ENCODE measurements at regions not wholly inside any gene's neighbourhood (a gene's known extent, or its start where the extent isn't known, plus 50 kb on each side); places are given as distances from the start of the nearest gene placed in this dataset.

DNA sequence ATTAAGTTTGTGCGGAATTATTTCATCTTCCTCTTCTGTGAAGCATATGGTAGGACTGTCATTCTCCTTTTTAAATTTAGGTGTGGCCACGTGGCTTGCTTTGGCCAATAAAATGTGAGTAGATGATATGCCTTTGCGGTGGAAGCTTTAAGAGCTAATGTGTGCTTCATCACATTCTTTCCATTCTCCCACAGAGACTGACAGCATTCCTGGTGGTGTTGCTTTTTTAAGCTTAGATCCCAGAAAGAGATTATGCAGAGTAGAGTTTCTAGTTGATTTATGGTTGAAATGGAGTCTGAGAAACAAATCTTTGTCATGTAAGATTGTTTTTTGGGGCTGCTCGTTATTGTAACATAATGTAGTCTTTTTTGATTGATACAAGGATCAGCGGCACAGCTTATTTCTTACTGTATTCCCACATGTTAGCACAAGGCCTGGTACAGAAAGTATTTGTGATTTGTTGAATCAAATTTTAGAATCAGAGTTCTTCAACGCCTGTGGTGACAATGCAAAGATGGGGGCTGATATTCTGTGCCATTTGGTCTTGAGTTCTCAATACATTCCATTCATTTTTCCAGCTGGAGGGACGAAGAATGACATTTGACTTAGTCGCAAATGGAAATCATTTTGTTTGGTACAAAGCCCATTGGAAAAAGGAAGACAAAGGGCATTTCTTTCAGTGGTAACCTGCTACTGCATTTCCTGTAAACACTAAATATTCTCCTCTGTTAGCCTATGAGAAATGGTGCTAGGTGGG, 209.9 kb upstream of the VLDLR start:
- FAIRE-seq (no peak), DNase-seq (ENCODE audit: insufficient read length) (no peak)
- TF ChIP-seq POLR2A (IDR thresholded peaks at IDR 0.05; ENCODE audit: low read depth, low read length) (no peak), POLR2AphosphoS5 (IDR thresholded peaks at IDR 0.05; ENCODE audit: low read depth, low read length) (no peak), TAF1 (IDR thresholded peaks at IDR 0.05; ENCODE audit: borderline replicate concordance, low read depth, low read length) (no peak)

DNA sequence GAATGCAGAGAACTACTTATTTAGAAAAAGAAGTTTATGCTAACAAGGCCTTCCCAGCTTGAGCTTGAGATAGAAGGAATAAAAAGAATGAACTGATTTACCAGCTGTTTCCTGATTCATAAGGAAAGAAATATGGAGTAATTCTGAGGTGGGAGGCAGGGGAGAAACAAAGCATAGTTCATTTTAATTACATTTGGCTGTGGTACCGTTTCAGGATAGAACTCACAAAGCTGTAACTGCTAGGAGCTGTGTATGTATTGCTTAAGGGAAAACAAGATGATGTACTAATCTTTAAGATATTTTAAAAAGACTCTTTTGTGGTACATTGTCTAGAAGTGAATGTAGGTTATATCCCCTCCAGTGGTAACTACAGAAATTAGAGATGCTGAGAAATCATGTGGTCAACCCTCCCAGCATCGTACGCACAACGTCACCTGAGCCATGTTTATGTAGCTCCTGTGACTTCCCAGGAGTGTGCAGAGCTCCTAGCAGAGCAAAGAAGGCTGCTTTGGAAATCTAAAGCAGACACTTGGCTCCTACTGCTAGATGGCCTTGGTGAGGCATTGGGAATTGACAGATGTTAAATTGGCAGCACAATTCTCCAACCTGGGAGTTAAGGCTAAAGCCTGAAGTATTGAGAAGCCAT, 208.3 kb upstream of the VLDLR start:
- FAIRE-seq (no peak), DNase-seq (ENCODE audit: insufficient read length) (no peak)
- no peak for TF ChIP-seq POLR2AphosphoS5 (IDR thresholded peaks at IDR 0.05; ENCODE audit: low read depth, low read length)
- no peak for TF ChIP-seq POLR2A (IDR thresholded peaks at IDR 0.05; ENCODE audit: low read depth, low read length)
- no peak for TF ChIP-seq TAF1 (IDR thresholded peaks at IDR 0.05; ENCODE audit: borderline replicate concordance, low read depth, low read length)

DNA sequence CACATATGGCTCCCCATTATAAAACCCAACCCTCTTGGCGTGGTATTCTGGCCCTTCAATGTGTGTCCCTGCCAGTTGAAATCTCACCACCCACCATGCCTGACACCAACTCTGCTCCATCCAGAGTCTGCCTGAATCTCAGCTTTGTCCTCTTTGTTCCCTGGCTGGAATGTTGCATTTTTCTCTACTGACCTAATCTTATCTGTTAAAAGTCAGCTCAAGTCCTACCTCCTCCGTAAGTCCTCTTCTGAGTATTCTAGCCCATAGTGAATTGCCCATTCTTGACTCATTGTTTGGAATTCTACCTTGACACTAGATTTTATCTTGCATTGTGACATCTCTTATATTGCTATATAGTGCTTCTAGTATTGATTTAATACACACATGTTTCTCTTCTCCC, 207.1 kb upstream of the VLDLR start:
- DNase-seq (ENCODE audit: insufficient read length) (no peak), FAIRE-seq (no peak)
- TF ChIP-seq TAF1 (IDR thresholded peaks at IDR 0.05; ENCODE audit: borderline replicate concordance, low read depth, low read length), result no peak
- TF ChIP-seq POLR2A (IDR thresholded peaks at IDR 0.05; ENCODE audit: low read depth, low read length), result no peak
- no peak for TF ChIP-seq POLR2AphosphoS5 (IDR thresholded peaks at IDR 0.05; ENCODE audit: low read depth, low read length)

DNA sequence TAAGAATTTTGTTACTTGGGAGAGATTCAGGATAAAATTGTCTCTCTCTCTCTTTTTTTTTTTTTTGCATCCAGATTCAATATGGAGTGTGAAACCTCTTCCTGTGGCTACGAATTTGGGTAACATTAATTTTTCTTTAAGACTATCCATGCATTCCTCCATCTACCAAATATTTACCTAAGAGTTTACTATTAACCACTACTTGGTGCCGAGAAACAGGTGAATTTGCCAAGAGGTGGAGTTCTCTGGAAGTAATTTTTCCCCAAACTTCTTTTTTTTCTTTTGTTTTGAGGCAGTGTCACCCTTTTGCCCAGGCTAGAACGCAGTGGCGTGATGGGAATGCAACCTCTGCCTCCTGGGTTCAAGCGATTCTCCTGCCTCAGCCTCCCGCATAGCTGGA, 206.3 kb upstream of the VLDLR start:
- TF ChIP-seq TAF1 (IDR thresholded peaks at IDR 0.05; ENCODE audit: borderline replicate concordance, low read depth, low read length) (no peak), POLR2A (IDR thresholded peaks at IDR 0.05; ENCODE audit: low read depth, low read length) (no peak), POLR2AphosphoS5 (IDR thresholded peaks at IDR 0.05; ENCODE audit: low read depth, low read length) (no peak)
- no peak for FAIRE-seq
- DNase-seq (ENCODE audit: insufficient read length), result no peak

DNA sequence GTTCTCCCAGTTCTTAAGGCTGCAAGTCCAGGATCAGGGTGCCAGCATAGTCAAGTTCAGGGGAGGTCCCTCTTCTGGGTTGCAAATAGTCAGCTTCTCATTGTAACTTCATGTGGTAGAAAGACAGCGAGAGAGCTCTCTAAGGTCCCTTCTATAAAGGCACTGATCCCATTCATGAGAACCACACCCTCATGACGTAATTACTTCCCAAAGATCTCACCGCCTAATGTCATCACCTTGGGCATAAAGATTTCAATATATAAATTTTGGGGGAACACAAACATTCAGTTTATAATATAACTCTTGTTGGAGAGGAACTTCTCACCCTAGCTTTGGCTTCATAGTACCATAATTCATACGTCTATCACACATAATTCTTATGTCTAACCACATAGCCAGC, 203.9 kb upstream of the VLDLR start:
- DNase-seq (ENCODE audit: insufficient read length) (no peak), FAIRE-seq (no peak)
- TF ChIP-seq POLR2AphosphoS5 (IDR thresholded peaks at IDR 0.05; ENCODE audit: low read depth, low read length), result no peak
- TF ChIP-seq TAF1 (IDR thresholded peaks at IDR 0.05; ENCODE audit: borderline replicate concordance, low read depth, low read length), result no peak
- no peak for TF ChIP-seq POLR2A (IDR thresholded peaks at IDR 0.05; ENCODE audit: low read depth, low read length)

DNA sequence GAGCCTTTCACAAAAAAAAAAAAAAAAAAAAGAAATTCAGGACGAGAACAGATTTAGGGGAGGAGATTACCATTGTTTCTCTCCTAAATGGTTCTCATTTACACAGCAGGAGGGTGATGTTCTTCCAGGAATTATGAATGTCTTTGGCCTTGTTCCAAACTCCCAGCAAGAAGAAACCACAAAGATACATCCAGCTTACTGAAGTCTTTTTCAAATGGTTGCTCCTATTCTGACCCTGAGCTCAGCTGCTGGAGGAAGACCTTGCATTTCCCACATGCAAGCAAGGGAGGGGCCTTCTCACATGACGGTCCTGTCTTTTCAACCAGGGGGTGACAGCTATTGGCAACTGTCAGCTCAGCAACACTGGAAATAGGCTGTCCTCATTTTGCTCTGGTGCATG, 203.0 kb upstream of the VLDLR start:
- no peak for DNase-seq (ENCODE audit: insufficient read length)
- no peak for TF ChIP-seq POLR2AphosphoS5 (IDR thresholded peaks at IDR 0.05; ENCODE audit: low read depth, low read length)
- TF ChIP-seq POLR2A (IDR thresholded peaks at IDR 0.05; ENCODE audit: low read depth, low read length), result no peak
- TF ChIP-seq TAF1 (IDR thresholded peaks at IDR 0.05; ENCODE audit: borderline replicate concordance, low read depth, low read length), result no peak
- no peak for FAIRE-seq

DNA sequence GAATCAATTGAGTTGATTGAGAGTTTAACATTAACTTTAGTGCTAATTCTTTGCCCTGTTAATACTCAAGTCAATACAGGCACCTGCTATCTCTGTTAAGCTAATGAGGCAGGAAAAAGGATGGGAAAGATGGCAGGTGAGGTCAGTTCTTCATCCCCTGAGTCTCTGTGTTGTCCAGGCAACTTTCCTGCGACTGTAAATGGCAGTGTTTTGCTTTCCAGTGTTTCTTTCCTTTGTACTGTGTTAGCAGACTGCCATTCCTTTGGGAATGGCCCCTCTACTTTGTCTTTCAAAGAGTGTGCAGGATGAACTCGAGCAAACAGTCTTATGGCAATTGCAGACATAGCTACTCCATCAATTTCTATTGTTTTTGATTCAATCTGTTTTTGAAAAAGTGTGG, 202.2 kb upstream of the VLDLR start:
- TF ChIP-seq POLR2A (IDR thresholded peaks at IDR 0.05; ENCODE audit: low read depth, low read length), result no peak
- no peak for TF ChIP-seq TAF1 (IDR thresholded peaks at IDR 0.05; ENCODE audit: borderline replicate concordance, low read depth, low read length)
- TF ChIP-seq POLR2AphosphoS5 (IDR thresholded peaks at IDR 0.05; ENCODE audit: low read depth, low read length), result no peak
- FAIRE-seq, result no peak
- DNase-seq (ENCODE audit: insufficient read length), result no peak

DNA sequence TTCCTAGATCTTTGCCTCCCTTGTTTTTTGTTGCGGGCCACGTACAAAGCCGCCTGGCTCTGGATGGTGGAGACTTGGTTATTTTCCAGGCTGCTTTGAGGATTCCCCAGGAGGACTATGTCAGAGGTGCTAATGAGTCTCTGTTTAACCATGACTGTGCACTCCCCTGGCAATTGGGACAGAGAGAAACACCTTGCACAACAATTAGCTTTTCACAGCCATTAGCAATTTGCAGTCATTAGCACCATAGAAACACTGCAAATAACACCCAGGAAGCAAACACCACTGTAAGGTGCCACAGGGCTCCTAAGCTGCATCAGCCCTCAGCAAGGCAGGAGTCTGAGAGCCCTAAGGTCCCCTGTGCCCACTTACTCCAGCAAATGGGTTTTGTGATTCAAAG, 201.0 kb upstream of the VLDLR start:
- DNase-seq (ENCODE audit: insufficient read length) (no peak), FAIRE-seq (no peak)
- no peak for TF ChIP-seq TAF1 (IDR thresholded peaks at IDR 0.05; ENCODE audit: borderline replicate concordance, low read depth, low read length)
- no peak for TF ChIP-seq POLR2A (IDR thresholded peaks at IDR 0.05; ENCODE audit: low read depth, low read length)
- TF ChIP-seq POLR2AphosphoS5 (IDR thresholded peaks at IDR 0.05; ENCODE audit: low read depth, low read length), result no peak

DNA sequence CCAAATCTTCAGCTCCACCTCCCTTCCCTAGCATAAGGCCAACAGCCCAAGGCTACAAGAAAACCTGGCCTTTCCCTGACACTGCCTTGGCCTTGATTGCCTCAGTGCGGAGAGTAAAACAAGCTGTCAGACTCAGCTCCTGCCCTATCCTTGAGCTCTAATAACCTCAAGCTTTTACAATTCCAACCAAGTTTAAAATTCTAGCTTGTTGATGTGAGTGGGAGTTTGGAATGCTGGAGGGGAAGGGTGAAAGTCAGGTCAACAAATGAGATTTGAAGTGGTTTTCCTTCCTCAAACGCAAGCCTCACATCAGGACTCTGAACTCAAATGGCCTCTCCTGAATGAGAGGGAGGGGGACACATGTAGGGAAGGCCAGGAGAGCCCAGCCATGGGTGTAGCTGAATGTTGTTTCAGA, 197.0 kb upstream of the VLDLR start:
- no peak for FAIRE-seq
- DNase-seq (ENCODE audit: insufficient read length), result no peak
- TF ChIP-seq POLR2AphosphoS5 (IDR thresholded peaks at IDR 0.05; ENCODE audit: low read depth, low read length) (no peak), TAF1 (IDR thresholded peaks at IDR 0.05; ENCODE audit: borderline replicate concordance, low read depth, low read length) (no peak), POLR2A (IDR thresholded peaks at IDR 0.05; ENCODE audit: low read depth, low read length) (no peak)

DNA sequence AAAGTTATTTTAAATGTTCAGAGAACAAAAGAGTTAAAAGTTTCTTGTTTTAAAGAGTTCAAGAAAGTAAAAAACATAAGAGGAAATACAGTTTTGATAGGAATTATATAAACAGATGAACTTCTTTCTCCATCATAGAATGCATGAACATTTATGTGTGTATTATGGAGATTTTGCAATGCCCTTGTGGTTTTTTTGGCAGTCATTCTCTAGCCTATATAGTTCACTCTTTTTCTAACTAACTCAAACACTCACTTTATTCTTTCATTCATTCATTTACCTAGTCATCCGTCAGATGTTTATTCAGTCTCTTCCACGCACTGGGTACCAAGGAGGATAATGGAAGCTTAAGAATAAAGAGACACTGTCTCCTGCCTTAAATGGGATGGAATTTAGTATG, 195.9 kb upstream of the VLDLR start:
- TF ChIP-seq POLR2AphosphoS5 (IDR thresholded peaks at IDR 0.05; ENCODE audit: low read depth, low read length), result no peak
- no peak for TF ChIP-seq POLR2A (IDR thresholded peaks at IDR 0.05; ENCODE audit: low read depth, low read length)
- TF ChIP-seq TAF1 (IDR thresholded peaks at IDR 0.05; ENCODE audit: borderline replicate concordance, low read depth, low read length), result no peak
- no peak for FAIRE-seq
- DNase-seq (ENCODE audit: insufficient read length), result no peak

DNA sequence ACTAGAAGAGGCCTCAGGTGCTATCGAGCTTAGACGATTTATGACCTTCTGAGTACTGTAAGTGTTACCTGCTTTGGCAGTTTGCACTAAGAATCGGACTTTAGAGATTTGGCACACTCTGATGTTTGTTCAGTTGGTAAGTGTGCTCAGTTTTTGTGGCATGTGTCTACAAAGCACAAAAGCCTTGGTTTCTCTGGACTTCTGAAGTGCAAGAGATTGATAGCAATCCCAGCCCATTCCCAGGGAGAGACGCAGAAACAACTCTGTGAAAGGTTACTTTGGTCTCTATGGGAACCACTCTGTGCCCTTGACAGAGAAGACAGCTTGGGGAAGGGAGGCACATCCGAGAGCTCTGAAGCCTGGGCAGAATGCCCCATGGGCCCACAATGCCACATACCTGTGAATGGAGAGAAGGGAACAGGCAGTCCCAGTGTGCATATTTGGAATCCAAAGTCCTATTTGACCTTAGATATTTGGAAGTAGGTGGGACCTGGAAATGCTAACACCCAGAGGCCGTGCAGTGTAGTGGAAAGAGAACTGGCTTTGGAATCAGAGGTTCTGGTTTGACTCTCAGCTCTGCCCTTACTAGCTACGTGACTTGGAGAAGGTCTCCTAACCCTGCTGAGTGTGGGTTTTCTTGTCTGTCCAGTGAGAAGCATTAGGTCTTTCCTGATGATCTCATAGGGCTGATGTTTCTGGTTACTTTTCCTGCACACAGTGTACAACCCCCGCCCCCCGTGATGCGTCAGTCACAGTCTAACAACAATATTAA, 194.3 kb upstream of the VLDLR start:
- DNase-seq (ENCODE audit: insufficient read length), result no peak
- no peak for FAIRE-seq
- TF ChIP-seq TAF1 (IDR thresholded peaks at IDR 0.05; ENCODE audit: borderline replicate concordance, low read depth, low read length) (no peak), POLR2AphosphoS5 (IDR thresholded peaks at IDR 0.05; ENCODE audit: low read depth, low read length) (no peak), POLR2A (IDR thresholded peaks at IDR 0.05; ENCODE audit: low read depth, low read length) (no peak)
